H1 (cell line): ENCODE measurements at regions not wholly inside any gene's neighbourhood (a gene's known extent, or its start where the extent isn't known, plus 50 kb on each side); places are given as distances from the start of the nearest gene placed in this dataset.

Experiments used
- BACH1 ChIP-seq: IDR thresholded peaks from 2 replicates; pipeline ENCODE4 v1.6.1; 2012; ENCODE audit warnings: low read length, improper control_type of control experiment
- BRCA1 ChIP-seq: IDR thresholded peaks from 2 replicates; pipeline ENCODE4 v1.6.1; 2012; ENCODE audit warnings: low read depth, low read length, improper control_type of control experiment
- CHD7 ChIP-seq: fragments of 300-600 bp; sonication (generic); IDR thresholded peaks from 2 replicates; pipeline ENCODE4 v1.7.1; 2012; ENCODE audit warnings: low read length, moderate library complexity, mild to moderate bottlenecking, inconsistent platforms; ENCODE audit not compliant: insufficient replicate concordance
- JUND ChIP-seq: IDR thresholded peaks from 2 replicates; pipeline ENCODE4 v1.6.1; 2011; ENCODE audit warnings: mild to moderate bottlenecking, improper control_type of control experiment, low read length
- KDM1A ChIP-seq: fragments of 200-600, 300-600 bp; sonication (generic); IDR thresholded peaks from 2 replicates; pipeline ENCODE4 v1.7.1; 2016; ENCODE audit warnings: mild to moderate bottlenecking, low read length, borderline replicate concordance
- KDM5A ChIP-seq: fragments of 200-600 bp; IDR thresholded peaks from 2 replicates; pipeline ENCODE4 v1.7.1; 2012; ENCODE audit warnings: mild to moderate bottlenecking, low read length, inconsistent platforms, mixed read lengths
- NRF1 ChIP-seq: IDR thresholded peaks from 2 replicates; pipeline ENCODE4 v1.6.1; 2011; ENCODE audit warnings: mild to moderate bottlenecking, low read depth, low read length, improper control_type of control experiment
- POLR2AphosphoS5 ChIP-seq: IDR thresholded peaks from 2 replicates; pipeline ENCODE4 v1.6.1; 2011; ENCODE audit warnings: low read depth, low read length
- SIN3A ChIP-seq, 2 experiments: IDR thresholded peaks in 1 of 2; conservative IDR thresholded peaks in 1 of 2; 2 replicates each; pipeline ENCODE4 v1.6.1; 2011 to 2012; ENCODE audit warnings: low read length in 2 of 2, improper control_type of control experiment in 1 of 2, low read depth in 1 of 2, mild to moderate bottlenecking in 1 of 2
- SIRT6 ChIP-seq: IDR thresholded peaks from one replicate; pipeline ENCODE4 v1.7.1; 2012; ENCODE audit warnings: low read length, inconsistent platforms
- SP4 ChIP-seq: IDR thresholded peaks from 2 replicates; pipeline ENCODE4 v1.6.1; 2012; ENCODE audit warnings: low read length, inconsistent platforms
- TF ChIP-seq, protein P1 (sequence below): IDR thresholded peaks from 2 replicates; pipeline ENCODE4 v1.6.1; 2012; ENCODE audit warnings: low read length, inconsistent platforms

- TF ChIP-seq CHD7 (no peak), KDM5A (no peak), BRCA1 (no peak), NRF1 (no peak), POLR2AphosphoS5 (no peak), BACH1 (no peak), SIRT6 (no peak), SIN3A (conservative IDR thresholded peaks at IDR 0.05 in 1 of 2, IDR thresholded peaks at IDR 0.05 in 1 of 2; ENCODE audit: low read depth in 1 of 2, low read length in 2 of 2) (no peak), KDM1A (no peak), JUND (no peak), SP4 (no peak)
- TF ChIP-seq, protein P1, sequence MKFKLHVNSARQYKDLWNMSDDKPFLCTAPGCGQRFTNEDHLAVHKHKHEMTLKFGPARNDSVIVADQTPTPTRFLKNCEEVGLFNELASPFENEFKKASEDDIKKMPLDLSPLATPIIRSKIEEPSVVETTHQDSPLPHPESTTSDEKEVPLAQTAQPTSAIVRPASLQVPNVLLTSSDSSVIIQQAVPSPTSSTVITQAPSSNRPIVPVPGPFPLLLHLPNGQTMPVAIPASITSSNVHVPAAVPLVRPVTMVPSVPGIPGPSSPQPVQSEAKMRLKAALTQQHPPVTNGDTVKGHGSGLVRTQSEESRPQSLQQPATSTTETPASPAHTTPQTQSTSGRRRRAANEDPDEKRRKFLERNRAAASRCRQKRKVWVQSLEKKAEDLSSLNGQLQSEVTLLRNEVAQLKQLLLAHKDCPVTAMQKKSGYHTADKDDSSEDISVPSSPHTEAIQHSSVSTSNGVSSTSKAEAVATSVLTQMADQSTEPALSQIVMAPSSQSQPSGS: no peak
Observed at GRCh38 chr12:13372386-13372785, 175.9 kb downstream of the EMP1 start (continued).
